Ishikawa (cell line): ENCODE measurements at regions not wholly inside any gene's neighbourhood (a gene's known extent, or its start where the extent isn't known, plus 50 kb on each side); places are given as distances from the start of the nearest gene placed in this dataset.

Experiments used
- EGR1 ChIP-seq: IDR thresholded peaks from 2 replicates; pipeline ENCODE4 v1.6.1; 2012
- EP300 ChIP-seq: IDR thresholded peaks from 2 replicates; pipeline ENCODE4 v1.6.1; 2012; ENCODE audit warnings: borderline replicate concordance
- RAD21 ChIP-seq: IDR thresholded peaks from 2 replicates; pipeline ENCODE4 v1.6.1; 2012; ENCODE audit warnings: low read depth
- YY1 ChIP-seq: IDR thresholded peaks from 2 replicates; pipeline ENCODE4 v1.6.1; 2012; ENCODE audit warnings: low read depth

- TF ChIP-seq EP300 (no peak), RAD21 (no peak), YY1 (no peak), EGR1 (no peak)
These were observed 137.2 kb downstream of the JCAD start for GRCh38 chr10:29922226-29922625.
